ENCODE measurements at regions not wholly inside any gene's neighbourhood (a gene's known extent, or its start where the extent isn't known, plus 50 kb on each side); places are given as distances from the start of the nearest gene placed in this dataset.
"Not testable (repeated sequence)": the region's sequence is repeated elsewhere in the genome, so short reads cannot be mapped to it uniquely, and the experiment has no call there.

- DNase-seq = not testable (repeated sequence)
Observed at GRCh38 chr6:57989520-57990080, 672.2 kb downstream of the PRIM2 start.

- DNase-seq = not testable (repeated sequence)
Observed at GRCh38 chr6:57998858-57999619, 681.6 kb downstream of the PRIM2 start.

- DNase-seq = not testable (repeated sequence)
Observed at GRCh38 chr6:58000233-58000632, 682.8 kb downstream of the PRIM2 start.

- not testable (repeated sequence) for DNase-seq
Observed at GRCh38 chr6:58003417-58004167, 686.2 kb downstream of the PRIM2 start.

- not testable (repeated sequence) for DNase-seq
Observed at GRCh38 chr6:58007334-58008000, 690.0 kb downstream of the PRIM2 start.

GRCh38 chr6:58008001-58008335, 690.5 kb downstream of the PRIM2 start:
- DNase-seq = not testable (repeated sequence)

GRCh38 chr6:58011954-58012600, 694.6 kb downstream of the PRIM2 start:
- DNase-seq = not testable (repeated sequence)

GRCh38 chr6:58016614-58017013, 699.2 kb downstream of the PRIM2 start:
- not testable (repeated sequence) for DNase-seq

GRCh38 chr6:58028188-58028587, 710.8 kb downstream of the PRIM2 start:
- not testable (repeated sequence) for DNase-seq

- DNase-seq = not testable (repeated sequence)
Observed at GRCh38 chr6:58038213-58038612, 720.8 kb downstream of the PRIM2 start.

- not testable (repeated sequence) for DNase-seq
Observed at GRCh38 chr6:58046584-58046983, 729.2 kb downstream of the PRIM2 start.

GRCh38 chr6:58047389-58047788, 730.0 kb downstream of the PRIM2 start:
- not testable (repeated sequence) for DNase-seq

GRCh38 chr6:58047865-58048264, 730.4 kb downstream of the PRIM2 start:
- not testable (repeated sequence) for DNase-seq

GRCh38 chr6:58055465-58056176, 738.2 kb downstream of the PRIM2 start:
- DNase-seq = not testable (repeated sequence)

GRCh38 chr6:58059701-58060100, 742.3 kb downstream of the PRIM2 start:
- not testable (repeated sequence) for DNase-seq

- DNase-seq = not testable (repeated sequence)
Observed at GRCh38 chr6:58063542-58063941, 746.1 kb downstream of the PRIM2 start.

GRCh38 chr6:58067867-58068548, 750.6 kb downstream of the PRIM2 start:
- not testable (repeated sequence) for DNase-seq

- peak; percentile 0 for DNase-seq
Observed at GRCh38 chr6:58073263-58073662, 755.8 kb downstream of the PRIM2 start.

- not testable (repeated sequence) for DNase-seq
Observed at GRCh38 chr6:58090067-58090466, 772.6 kb downstream of the PRIM2 start.

GRCh38 chr6:58097251-58097650, 779.8 kb downstream of the PRIM2 start:
- not testable (repeated sequence) for DNase-seq

- no peak for DNase-seq
Observed at GRCh38 chr6:58113960-58114359, 796.5 kb downstream of the PRIM2 start.
